ENCODE measurements at regions not wholly inside any gene's neighbourhood (a gene's known extent, or its start where the extent isn't known, plus 50 kb on each side); places are given as distances from the start of the nearest gene placed in this dataset.

GRCh38 chr10:8151086-8151485 is 96.6 kb downstream of the GATA3 start:
- Histone ChIP-seq H3K9me2 (replicated peaks; ENCODE audit: insufficient read depth, low read length) (no peaks in the 10 kb centered on the region), H3F3A (ENCODE audit: insufficient read depth) (no peaks in the 10 kb centered on the region), H3K27me3 (ENCODE audit: low read length) (no peaks in the 10 kb centered on the region), H2AFZ (ENCODE audit: low read depth, low read length, severe bottlenecking) (no peak overlapping the region), H4K20me1 (ENCODE audit: low read depth, low read length) (no peaks in the 10 kb centered on the region), H3K79me2 (ENCODE audit: insufficient read depth, low read length) (no peaks in the 10 kb centered on the region), H3K27ac (ENCODE audit: low read depth, low read length) (no peak overlapping the region), H3K36me3 (ENCODE audit: low read length) (no peaks in the 10 kb centered on the region), H3K9ac (ENCODE audit: low read length) (no peak overlapping the region), H3K4me2 (ENCODE audit: low read depth, low read length, poor library complexity, severe bottlenecking) (no peak overlapping the region), H3K9me3 (ENCODE audit: insufficient read depth, low read length) (no peaks in the 10 kb centered on the region), H3K4me3 (ENCODE audit: insufficient read depth, low read length, poor library complexity, severe bottlenecking) (no peak overlapping the region)
- no peak for TF ChIP-seq EZH2phosphoT487 (conservative IDR thresholded peaks at IDR 0.05; ENCODE audit: low read length)

GRCh38 chr10:8156918-8157317 is 102.4 kb downstream of the GATA3 start:
- Histone ChIP-seq H3K9me3 (ENCODE audit: insufficient read depth, low read length) (no peaks in the 10 kb centered on the region), H4K20me1 (ENCODE audit: low read depth, low read length) (no peaks in the 10 kb centered on the region), H3K9me2 (replicated peaks; ENCODE audit: insufficient read depth, low read length) (no peaks in the 10 kb centered on the region), H3K4me3 (ENCODE audit: insufficient read depth, low read length, poor library complexity, severe bottlenecking) (no peak overlapping the region), H3K36me3 (ENCODE audit: low read length) (no peaks in the 10 kb centered on the region), H3K27me3 (ENCODE audit: low read length) (no peaks in the 10 kb centered on the region), H3K9ac (ENCODE audit: low read length) (no peak overlapping the region), H3K27ac (ENCODE audit: low read depth, low read length) (no peak overlapping the region), H3F3A (ENCODE audit: insufficient read depth) (no peaks in the 10 kb centered on the region), H3K4me2 (ENCODE audit: low read depth, low read length, poor library complexity, severe bottlenecking) (no peak overlapping the region), H2AFZ (ENCODE audit: low read depth, low read length, severe bottlenecking) (no peak overlapping the region), H3K79me2 (ENCODE audit: insufficient read depth, low read length) (no peaks in the 10 kb centered on the region)
- TF ChIP-seq CTCF (IDR thresholded peaks at IDR 0.05; ENCODE audit: insufficient read depth, low read length, poor library complexity, severe bottlenecking): no peak
- no peak for TF ChIP-seq EZH2phosphoT487 (conservative IDR thresholded peaks at IDR 0.05; ENCODE audit: low read length)

GRCh38 chr10:8158193-8159071 is 103.9 kb downstream of the GATA3 start:
- H3K9me3 ChIP-seq (ENCODE audit: insufficient read depth, low read length): no peaks in the 10 kb centered on the region
- H3K27ac ChIP-seq (ENCODE audit: low read depth, low read length): no peak overlapping the region
- H4K20me1 ChIP-seq (ENCODE audit: low read depth, low read length): no peaks in the 10 kb centered on the region
- H3K9ac ChIP-seq (ENCODE audit: low read length): no peak overlapping the region
- H3F3A ChIP-seq (ENCODE audit: insufficient read depth): no peaks in the 10 kb centered on the region
- no peak overlapping the region for H3K4me3 ChIP-seq (ENCODE audit: insufficient read depth, low read length, poor library complexity, severe bottlenecking)
- no peaks in the 10 kb centered on the region for H3K27me3 ChIP-seq (ENCODE audit: low read length)
- no peaks in the 10 kb centered on the region for H3K79me2 ChIP-seq (ENCODE audit: insufficient read depth, low read length)
- H3K36me3 ChIP-seq (ENCODE audit: low read length): no peaks in the 10 kb centered on the region
- TF ChIP-seq CTCF (IDR thresholded peaks at IDR 0.05; ENCODE audit: insufficient read depth, low read length, poor library complexity, severe bottlenecking) (no peak), EZH2phosphoT487 (conservative IDR thresholded peaks at IDR 0.05; ENCODE audit: low read length) (no peak)
- no peak overlapping the region for H3K4me2 ChIP-seq (ENCODE audit: low read depth, low read length, poor library complexity, severe bottlenecking)
- H2AFZ ChIP-seq (ENCODE audit: low read depth, low read length, severe bottlenecking): no peak overlapping the region
- no peaks in the 10 kb centered on the region for H3K9me2 ChIP-seq (replicated peaks; ENCODE audit: insufficient read depth, low read length)
